GM12892 (cell line): ENCODE measurements at regions not wholly inside any gene's neighbourhood (a gene's known extent, or its start where the extent isn't known, plus 50 kb on each side); places are given as distances from the start of the nearest gene placed in this dataset.

Experiments used
- POLR2A ChIP-seq: IDR thresholded peaks from 2 replicates; pipeline ENCODE4 v1.6.1; 2011; ENCODE audit warnings: low read depth, low read length, control low read depth
- POLR2AphosphoS5 ChIP-seq: IDR thresholded peaks from 2 replicates; pipeline ENCODE4 v1.6.1; 2011; ENCODE audit warnings: low read depth, low read length, control low read depth
- TAF1 ChIP-seq: IDR thresholded peaks from 2 replicates; pipeline ENCODE4 v1.6.1; 2011; ENCODE audit warnings: low read depth, mild to moderate bottlenecking, control low read depth, low read length, borderline replicate concordance

DNA sequence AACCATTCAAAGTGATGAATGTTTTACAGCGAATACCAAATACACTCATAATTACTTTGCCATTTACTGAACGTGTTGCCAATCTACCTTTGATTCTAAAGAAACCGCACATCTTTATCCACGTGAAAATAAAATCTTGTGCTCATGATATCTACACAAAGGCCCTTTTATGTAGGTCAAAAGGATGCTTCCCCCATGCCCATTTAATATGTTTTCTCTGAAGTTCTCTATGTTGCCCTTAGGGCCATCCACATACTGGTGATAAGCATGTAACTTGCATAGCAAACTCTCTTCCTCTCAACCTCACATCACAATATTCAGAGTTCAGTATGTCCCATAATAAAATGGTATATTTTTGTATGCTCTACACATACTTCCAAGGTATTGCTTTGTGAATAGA is 380.0 kb upstream of the FIGN start:
- TF ChIP-seq POLR2AphosphoS5 (no peak), POLR2A (no peak), TAF1 (no peak)
